ENCODE measurements at regions not wholly inside any gene's neighbourhood (a gene's known extent, or its start where the extent isn't known, plus 50 kb on each side); places are given as distances from the start of the nearest gene placed in this dataset.

GRCh38 chr3:44030687-44031305, 210.9 kb upstream of the TOPAZ1 start:
- TF ChIP-seq CTCF (IDR thresholded peaks at IDR 0.05) (no peak), EP300 (IDR thresholded peaks at IDR 0.05) (no peak), POLR2A (IDR thresholded peaks at IDR 0.05) (no peak)

Measured in gastroesophageal sphincter (tissue), 3 donors.